HG03175 (cell line): ENCODE measurements at regions not wholly inside any gene's neighbourhood (a gene's known extent, or its start where the extent isn't known, plus 50 kb on each side); places are given as distances from the start of the nearest gene placed in this dataset.

ENCODE experiments used
- ATAC-seq: cut with Tn5 transposase; IDR thresholded peaks from one replicate; pipeline ENCODE4 v1.9.1; 2021; ENCODE audit warnings: mild to moderate bottlenecking, moderate library complexity; ENCODE audit not compliant: unreplicated experiment

- no peak for ATAC-seq
These were observed 804.6 kb upstream of the CXADR start for GRCh38 chr21:16708101-16708835.

- no peak for ATAC-seq
These were observed 802.8 kb upstream of the CXADR start for GRCh38 chr21:16709866-16710550.

- no peak for ATAC-seq
These were observed 801.1 kb upstream of the CXADR start for GRCh38 chr21:16711757-16712156.

- no peak for ATAC-seq
These were observed 799.3 kb upstream of the CXADR start for GRCh38 chr21:16713331-16714117.

GRCh38 chr21:16740511-16740910 lies 772.3 kb upstream of the CXADR start:
- ATAC-seq = no peak

GRCh38 chr21:16741141-16741665 lies 771.6 kb upstream of the CXADR start:
- ATAC-seq = no peak

- ATAC-seq = no peak
These were observed 770.7 kb upstream of the CXADR start for GRCh38 chr21:16742131-16742641.

GRCh38 chr21:16742741-16743140 lies 770.1 kb upstream of the CXADR start:
- ATAC-seq = no peak

- no peak for ATAC-seq
These were observed 769.5 kb upstream of the CXADR start for GRCh38 chr21:16743317-16743716.

- ATAC-seq = no peak
These were observed 761.9 kb upstream of the CXADR start for GRCh38 chr21:16750926-16751325.

GRCh38 chr21:16751695-16752474 lies 761.0 kb upstream of the CXADR start:
- ATAC-seq = no peak

- ATAC-seq = no peak
These were observed 760.4 kb upstream of the CXADR start for GRCh38 chr21:16752475-16752857.

GRCh38 chr21:16755061-16755460 lies 757.8 kb upstream of the CXADR start:
- ATAC-seq = no peak

GRCh38 chr21:16767201-16767600 lies 745.6 kb upstream of the CXADR start:
- no peak for ATAC-seq

GRCh38 chr21:16768096-16768495 lies 744.7 kb upstream of the CXADR start:
- no peak for ATAC-seq

GRCh38 chr21:16770266-16770665 lies 742.6 kb upstream of the CXADR start:
- ATAC-seq = no peak

- no peak for ATAC-seq
These were observed 739.6 kb upstream of the CXADR start for GRCh38 chr21:16773206-16773605.

- no peak for ATAC-seq
These were observed 737.8 kb upstream of the CXADR start for GRCh38 chr21:16775076-16775475.

GRCh38 chr21:16777041-16777720 lies 735.7 kb upstream of the CXADR start:
- no peak for ATAC-seq

GRCh38 chr21:16788584-16788983 lies 724.3 kb upstream of the CXADR start:
- ATAC-seq = no peak
